Iris pigment epithelial cell (primary cell): ENCODE measurements at regions not wholly inside any gene's neighbourhood (a gene's known extent, or its start where the extent isn't known, plus 50 kb on each side); places are given as distances from the start of the nearest gene placed in this dataset.

Experiments used
- DNase-seq: peaks from one replicate; pipeline ENCODE4 v3.0.0-alpha.2; 2011; ENCODE audit warnings: low read depth

GRCh38 chr9:110143485-110143884, 64.5 kb downstream of the C9orf152 start:
- DNase-seq = no peak

GRCh38 chr9:110143950-110144545, 63.9 kb downstream of the C9orf152 start:
- no peak for DNase-seq

DNA sequence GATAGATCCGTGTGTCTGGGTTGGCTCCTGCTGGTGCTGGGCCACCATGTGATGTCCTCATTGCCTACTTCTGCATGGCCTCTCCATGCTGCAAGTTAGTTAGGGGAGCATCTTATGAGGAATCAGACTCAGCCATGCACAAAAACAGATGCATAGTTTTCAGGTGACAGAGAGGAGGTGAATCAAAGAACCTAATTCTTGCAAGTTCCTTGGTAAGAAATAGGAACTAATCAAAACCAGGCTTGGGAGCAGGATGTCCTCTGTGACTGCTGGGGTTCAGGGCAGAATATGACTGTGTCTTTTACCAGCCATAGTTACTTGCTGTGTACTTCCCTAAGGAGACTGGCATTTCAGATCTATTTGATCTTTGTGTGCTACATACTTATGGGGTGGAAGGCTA, 61.6 kb downstream of the C9orf152 start:
- DNase-seq = no peak

- no peak for DNase-seq
Observed at GRCh38 chr9:110148384-110148783, 59.6 kb downstream of the C9orf152 start.

DNA sequence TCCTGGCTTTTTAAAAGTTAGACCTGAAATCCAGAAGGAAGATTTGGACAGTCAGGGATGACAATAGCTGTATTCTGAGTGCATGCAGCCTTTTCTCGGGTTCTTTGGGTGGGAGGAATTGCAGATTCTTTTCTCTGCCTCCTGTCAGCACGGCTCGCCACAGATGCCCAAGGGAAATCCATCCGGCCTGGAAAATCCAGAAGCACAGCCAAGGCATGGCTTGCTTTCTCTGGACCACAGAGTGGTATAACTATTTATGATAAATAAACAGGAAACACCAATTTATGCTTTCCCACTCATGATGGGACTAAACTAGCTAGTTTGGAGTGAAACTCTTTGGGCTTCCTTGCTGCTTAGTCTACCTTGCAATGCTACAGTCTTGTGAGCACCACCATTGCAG, 59.1 kb downstream of the C9orf152 start:
- DNase-seq = no peak
